HG02610 (cell line): ENCODE measurements at regions not wholly inside any gene's neighbourhood (a gene's known extent, or its start where the extent isn't known, plus 50 kb on each side); places are given as distances from the start of the nearest gene placed in this dataset.
"Not testable (repeated sequence)": the region's sequence is repeated elsewhere in the genome, so short reads cannot be mapped to it uniquely, and the experiment has no call there.

Experiments
- ATAC-seq: cut with Tn5 transposase; IDR thresholded peaks from one replicate; pipeline ENCODE4 v1.9.1; 2021; ENCODE audit warnings: mild to moderate bottlenecking, moderate library complexity; ENCODE audit not compliant: unreplicated experiment

DNA sequence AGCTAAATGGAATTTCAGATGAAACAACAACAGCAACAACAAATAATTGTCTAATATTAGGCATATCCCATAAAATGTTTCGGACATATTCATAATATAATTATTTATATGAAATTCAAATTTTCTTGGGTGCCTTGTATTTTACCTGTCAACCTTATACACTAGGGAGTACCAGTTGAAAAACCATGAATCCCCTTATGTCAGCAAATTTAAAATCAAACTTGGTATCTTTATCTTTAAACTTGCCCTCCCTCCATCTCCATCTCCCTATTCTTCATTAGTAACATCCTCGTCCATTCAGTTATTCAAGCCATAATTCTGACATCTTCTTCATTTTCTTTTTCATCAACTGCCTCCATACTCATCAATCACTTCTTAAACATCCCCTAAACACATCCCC, 974.5 kb upstream of the HS3ST1 start:
- no peak for ATAC-seq

DNA sequence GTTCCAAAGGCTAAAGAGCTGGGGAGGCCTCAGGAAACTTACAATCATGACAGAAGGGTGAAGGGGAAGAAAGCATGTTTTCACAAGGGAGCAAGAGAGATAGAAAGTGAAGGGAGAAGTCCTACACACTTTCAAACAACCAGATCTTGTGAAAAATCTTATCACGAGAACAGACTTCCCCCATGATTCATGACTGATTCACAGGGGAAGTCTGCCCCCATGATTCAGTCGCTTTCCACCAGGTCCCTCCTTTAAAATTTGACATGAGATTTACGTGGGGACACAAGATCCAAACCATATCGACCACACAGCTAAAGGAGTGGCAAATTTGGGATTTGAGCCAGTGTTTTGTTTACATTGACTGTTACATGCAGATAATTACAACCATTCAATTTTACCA, 971.1 kb upstream of the HS3ST1 start:
- ATAC-seq: no peak

DNA sequence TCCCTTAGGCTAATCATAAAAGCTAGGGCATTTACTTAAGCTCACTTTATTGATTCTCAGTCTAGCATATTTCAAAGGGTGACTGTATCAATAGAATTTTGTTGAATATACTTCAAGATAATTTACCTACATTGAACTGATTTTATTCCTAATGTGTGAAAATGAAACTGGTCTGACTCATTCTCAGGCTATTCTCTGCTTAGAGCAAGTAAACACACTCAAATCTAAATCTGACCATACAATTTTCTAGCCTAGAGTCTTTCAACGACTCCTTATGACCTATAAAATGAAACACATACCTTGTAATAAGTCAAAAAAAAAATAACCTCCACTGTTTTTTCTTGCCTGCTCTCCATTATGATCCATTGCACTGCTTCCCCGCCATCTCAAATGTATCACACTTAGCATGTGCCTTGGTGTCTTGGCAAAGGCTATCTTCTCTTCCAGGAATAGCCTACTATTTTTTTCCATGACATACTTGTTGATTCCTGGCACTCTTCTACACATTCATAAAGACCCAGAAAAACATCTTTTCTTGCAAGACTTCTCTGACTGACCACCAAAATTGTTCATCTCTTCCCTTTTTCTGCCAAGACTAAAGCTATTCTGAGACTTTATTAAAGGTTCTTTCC, 965.1 kb upstream of the HS3ST1 start:
- ATAC-seq: no peak

DNA sequence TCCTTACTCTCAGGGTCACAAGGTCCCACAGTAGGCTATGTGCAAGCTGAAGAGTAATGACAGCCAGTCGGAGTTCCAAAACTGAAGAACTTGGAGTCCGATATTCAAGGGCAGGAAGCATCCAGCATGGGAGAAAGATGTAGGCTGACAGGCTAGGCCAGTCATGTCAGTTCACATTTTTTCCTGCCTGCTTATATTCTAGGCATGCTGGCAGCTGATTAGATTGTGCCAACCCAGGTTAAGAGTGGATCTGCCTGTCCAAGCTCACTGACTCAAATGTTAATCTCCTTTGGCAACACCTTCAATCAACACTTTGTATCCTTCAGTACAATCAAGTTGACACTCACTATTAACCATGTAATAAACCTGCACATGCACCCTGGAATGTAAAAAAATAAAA, 960.9 kb upstream of the HS3ST1 start:
- ATAC-seq: no peak

DNA sequence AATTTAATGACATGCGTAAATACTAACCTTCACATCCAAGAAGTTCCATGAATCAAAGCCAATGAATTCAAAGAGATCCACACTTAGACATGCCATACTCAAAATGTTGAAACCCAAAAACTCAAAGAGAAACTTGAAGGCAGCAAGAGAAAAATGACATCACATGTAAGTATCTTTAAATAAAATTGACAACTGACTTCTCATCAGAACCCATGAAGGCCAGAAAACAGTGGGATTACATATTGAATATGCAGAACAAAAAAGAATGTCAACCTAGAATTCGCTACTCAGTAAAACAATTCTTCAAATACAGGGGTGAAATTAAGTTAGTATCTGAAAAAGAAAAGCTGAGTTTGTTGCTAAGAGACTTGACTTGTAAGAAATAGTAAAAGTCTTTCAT, 953.9 kb upstream of the HS3ST1 start:
- ATAC-seq: no peak

DNA sequence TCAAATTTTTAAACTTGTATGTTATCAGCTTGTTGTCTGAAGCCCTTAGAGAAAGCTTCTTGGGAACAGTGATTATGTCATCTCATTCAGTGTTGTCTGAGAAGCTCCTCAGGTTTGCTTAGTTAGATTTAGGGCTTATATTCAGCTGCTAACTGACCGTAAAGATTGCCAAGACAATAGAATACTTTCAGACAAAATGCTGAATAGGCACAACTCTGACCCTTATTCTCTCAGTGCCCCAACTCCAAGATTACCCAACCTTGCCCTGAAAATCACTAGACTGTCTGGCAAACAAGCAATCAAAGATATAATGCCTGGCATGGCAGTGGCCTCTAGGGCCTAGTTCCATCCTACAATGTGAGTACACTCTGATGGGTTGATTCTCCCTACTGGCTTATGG, 950.5 kb upstream of the HS3ST1 start:
- ATAC-seq: no peak

DNA sequence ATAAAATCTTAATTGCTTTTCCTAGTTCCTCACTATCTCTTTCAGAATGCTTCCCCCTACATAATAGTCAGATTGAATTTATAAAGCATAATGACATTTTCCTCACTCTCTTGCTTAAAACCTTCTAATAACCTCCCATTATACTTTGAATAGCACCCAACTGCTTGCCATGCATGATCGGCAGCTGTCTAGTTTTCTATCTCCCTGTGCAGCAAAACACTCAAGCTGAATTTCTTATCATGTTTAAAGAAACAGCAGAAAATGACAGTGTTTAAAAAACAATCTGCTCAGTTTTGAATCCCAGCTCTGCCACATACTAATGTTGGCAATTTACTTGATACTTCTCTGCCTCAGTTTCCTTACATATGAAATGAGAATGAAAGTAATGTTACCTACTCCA, 947.1 kb upstream of the HS3ST1 start:
- ATAC-seq: no peak

DNA sequence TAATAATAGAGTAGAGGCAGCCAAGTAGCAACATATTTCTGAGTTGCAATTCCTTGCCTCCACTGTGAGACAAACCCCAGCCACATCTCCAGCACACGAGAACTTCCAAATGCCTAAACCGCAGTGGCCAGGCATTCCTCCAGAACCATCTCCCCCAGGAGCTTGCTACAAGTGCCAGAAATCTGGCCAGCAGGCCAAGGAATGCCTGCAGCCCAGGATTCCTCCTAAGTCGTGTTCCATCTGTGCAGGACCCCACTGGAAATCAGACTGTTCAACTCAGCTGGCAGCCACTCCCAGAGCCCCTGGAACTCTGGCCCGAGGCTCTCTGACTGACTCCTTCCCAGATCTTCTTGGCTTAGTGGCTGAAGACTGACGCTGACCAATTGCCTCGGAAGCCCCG, 937.2 kb upstream of the HS3ST1 start:
- not testable (repeated sequence) for ATAC-seq

DNA sequence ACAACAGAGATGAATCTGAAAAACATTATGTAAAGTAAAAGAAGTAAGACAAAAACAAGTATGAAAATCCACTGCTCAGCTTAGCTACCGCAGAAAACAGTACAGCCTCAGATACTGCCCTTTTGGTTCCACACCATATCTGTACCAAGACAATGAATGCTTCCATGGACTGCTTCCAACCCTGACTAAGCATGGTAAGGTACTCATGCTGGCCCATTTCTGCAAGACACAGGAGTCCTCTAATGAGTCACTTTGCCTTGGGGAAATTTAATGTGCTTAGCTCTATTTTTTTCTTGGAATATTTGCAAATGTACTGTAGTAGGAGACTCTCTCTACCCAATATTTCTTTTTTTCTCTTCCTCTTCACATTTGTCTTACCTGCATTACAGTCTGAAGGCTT, 931.7 kb upstream of the HS3ST1 start:
- ATAC-seq: no peak

DNA sequence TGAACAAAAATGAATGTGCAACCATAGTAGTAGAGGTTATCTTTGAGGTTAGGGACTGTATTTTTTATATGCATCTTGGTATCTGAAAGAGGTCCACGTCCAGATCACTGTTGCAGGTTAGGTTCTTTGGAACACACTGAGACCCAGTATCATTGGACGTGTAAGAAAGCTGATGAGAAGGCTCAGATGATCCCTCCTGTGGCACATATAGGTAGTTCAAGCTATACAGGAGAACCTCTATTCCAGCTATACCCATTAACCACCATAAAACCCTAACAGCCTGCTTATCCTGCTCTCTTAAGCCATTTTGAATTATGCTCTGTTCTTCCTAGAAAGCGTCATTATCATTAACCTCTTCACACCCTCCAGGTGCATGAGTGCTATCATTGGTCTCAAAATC, 930.7 kb upstream of the HS3ST1 start:
- ATAC-seq: no peak

DNA sequence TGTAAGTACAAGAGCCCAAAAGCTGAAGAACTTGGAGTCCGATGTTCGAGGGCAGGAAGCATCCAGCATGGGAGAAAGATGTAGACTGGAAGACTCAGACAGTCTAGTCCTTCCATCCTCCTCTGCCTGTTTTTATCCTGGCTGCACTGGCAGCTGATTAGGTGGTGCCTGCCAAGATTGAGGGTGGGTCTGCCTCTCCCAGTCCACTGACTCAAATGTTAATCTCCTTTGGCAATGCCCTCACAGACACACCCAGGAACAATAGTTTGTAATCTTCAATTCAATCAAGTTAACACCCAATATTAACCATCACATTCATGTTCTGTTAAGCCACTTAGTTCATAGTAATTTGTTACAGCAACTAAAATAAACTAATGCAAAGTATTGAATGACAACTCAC, 904.4 kb upstream of the HS3ST1 start:
- ATAC-seq: not testable (repeated sequence)

DNA sequence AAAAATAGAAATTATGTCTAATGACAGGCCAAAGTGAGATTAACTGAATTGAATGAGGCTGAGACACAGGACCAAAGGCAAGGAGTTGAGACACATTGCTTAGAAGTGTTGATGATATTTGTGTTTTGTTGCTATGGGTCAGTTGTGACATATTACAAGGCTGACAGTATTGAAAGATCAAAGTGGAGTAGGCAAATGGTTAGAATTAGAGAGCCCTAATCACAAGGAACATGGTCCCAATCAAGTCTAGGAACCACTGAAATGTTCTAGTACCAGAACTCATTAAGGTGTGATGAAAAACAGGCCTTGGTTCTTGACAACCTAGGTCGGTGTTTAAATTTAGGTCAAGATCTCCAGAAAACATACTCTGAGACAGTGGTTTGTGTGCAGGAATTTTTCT, 896.3 kb upstream of the HS3ST1 start:
- no peak for ATAC-seq

DNA sequence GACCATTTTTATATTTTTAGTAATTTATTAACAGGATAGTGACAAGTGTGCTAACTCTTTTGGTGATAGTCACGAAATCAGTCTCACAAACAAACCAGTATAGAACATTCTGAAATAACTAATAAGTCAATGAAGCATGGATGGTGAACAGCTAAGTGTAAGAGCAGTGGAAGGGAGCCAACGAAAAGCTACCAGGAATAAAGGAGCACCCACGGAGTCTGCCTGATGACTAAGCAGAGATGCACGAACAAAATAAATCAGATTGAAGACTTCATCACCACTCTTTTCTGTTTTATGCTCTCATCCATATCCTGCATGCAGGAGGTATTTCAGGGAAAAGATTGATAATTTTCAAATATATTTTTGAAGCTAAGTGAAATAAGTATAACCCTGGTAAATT, 891.1 kb upstream of the HS3ST1 start:
- no peak for ATAC-seq

DNA sequence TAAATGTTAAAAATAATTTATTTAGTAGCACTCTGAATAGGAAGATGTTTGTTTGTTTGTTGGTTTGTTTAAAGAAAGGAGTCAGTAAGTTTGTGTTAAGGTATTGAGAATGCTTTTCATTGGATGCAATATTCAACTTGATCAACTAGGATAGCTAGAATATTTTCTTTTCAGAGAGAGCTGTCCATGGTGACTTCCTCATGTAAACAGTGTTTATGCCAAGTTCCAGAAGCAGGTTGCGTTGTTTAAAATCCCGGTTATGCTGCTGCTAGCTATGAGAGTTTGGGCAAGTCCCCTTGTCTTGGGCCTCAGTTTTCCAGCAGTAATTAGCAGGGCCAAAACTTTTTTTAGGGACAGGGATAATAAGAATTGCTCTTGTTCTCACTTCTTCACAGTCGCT, 876.2 kb upstream of the HS3ST1 start:
- ATAC-seq: no peak

DNA sequence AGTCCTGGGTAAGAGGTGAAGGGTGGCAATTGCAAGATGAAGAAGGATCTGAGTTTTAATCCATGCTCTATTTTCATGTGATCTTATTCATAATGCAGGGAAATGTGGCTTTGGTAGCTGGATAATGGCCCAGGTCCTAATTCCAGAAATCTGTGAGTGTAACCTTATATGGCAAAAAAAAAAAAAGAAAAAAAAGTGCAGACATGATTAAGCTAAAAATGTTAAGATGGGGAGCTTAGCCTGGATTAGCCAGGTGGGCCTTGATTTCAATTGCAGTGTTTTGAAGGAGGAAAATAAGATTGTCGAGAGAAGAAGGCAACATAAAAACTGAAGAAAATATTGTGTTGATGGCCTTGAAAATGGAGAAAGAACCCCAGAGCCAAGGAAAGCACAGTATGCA, 867.7 kb upstream of the HS3ST1 start:
- no peak for ATAC-seq

DNA sequence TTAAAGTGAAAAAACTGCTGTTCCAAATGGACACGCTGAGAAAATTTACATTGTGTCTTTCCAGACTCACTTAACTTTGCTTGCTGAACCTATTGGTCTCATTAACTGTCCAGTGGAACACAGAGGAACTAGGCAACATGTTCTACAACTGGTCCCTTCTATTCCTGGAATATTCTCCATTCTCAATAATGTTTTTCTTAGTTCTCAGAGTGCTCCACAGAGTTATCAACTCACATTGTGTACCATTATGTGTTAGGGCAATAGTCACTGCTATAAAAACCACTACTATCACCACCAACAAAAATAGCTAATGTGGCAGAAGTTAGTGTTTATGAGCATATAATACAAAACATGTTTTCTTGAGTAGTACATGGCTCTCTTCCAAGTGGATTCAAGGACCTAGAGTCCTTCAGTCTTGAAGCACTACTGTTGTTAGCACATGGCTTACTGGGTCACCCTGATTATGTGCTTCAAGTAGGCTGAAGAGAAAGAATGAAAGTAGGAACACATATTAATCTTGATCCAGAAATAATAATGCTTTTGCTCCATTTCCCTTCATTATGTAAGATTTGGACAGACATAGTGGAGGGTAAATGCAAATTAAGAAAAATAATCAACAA, 865.3 kb upstream of the HS3ST1 start:
- ATAC-seq: no peak

DNA sequence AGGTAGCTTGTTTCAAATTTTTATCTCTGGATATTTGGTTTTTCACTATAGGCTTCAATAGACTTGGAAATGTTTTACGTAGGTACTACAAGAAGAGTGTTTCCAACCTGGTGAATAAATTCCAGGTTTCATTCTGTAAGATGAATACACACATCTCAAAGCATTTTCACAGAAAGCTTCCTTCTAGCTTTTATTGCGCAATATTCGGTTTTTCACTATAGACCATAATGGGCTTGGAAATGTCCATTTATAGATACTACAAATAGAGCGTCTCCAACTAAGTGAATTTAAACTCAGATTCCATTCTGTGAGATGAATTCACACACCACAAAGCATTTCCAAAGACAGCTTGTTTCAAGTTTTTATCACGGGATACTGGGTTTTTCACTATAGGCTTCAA, 857.7 kb upstream of the HS3ST1 start:
- no peak for ATAC-seq

DNA sequence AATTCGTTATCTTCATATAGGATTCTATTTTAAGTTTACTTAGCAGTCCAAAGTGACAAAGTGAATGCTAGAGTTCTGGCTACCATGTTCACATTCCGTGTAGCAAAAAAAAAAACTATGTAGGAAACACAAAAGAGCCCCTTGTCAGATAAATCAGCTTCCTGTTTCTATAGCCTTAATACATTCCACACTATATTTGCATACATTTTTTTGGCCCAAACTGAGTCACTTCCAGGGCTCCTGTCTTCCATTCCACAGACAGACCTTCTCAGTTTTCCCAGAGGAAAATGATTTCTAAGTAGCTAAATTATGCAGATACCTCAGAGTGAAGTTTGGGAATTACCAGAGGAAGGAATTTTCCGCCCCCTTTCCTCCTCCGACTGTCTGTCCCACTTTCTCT, 841.9 kb upstream of the HS3ST1 start:
- no peak for ATAC-seq

DNA sequence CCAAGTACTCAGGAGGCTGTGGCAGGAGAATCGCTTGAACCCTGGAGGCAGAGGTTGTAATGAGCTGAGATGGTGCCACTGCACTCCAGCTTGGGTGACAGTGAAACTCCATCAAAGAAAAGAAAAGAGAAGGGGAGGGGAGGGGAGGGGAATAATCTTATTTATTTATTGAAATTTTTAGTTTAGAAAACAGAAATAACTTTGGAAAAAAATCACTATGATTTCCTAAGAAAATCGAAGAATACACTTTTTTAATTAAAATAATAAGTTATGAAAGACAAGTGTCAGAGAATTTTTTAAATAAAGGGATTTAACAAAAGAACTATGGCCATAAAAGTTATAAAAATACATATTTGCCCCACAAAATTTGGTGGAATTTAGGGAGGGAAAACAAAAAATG, 836.9 kb upstream of the HS3ST1 start:
- ATAC-seq: no peak

DNA sequence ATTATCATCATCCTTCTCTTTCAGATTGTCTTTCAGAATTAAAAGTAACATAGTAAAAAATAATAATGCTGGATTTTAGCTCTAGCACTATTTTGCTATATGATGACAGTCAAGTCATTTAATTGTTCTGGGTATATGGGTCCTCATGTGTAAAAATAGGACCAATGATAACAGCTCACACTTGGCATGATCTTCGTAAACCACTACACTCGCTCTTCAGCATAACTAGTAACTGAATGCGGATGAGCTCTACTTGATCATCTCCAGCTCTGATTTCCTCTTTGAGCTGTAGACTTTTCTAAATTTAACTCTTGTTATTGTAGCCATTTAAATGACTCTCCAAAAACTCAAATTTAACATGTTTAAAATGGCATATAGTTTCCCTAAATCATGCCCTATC, 831.8 kb upstream of the HS3ST1 start:
- no peak for ATAC-seq

DNA sequence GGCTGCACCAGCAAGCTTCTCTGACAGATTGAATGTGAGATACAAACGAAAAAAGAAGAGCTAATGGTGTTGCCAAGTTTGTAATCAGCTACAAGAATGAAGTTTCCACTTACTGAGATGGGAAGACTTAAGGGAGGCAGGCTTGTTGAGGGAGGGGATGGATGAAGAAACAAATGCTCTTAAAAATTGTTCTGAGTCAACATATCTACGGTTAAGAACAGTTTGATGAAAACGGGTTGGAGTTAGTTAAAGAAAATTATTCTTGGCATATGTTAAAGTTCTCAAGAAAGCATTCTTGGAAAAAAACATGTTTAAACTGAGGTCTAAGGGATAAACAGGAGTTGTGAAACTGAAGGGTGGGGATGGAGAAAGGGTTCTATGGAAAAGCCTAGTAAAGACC, 816.3 kb upstream of the HS3ST1 start:
- no peak for ATAC-seq

DNA sequence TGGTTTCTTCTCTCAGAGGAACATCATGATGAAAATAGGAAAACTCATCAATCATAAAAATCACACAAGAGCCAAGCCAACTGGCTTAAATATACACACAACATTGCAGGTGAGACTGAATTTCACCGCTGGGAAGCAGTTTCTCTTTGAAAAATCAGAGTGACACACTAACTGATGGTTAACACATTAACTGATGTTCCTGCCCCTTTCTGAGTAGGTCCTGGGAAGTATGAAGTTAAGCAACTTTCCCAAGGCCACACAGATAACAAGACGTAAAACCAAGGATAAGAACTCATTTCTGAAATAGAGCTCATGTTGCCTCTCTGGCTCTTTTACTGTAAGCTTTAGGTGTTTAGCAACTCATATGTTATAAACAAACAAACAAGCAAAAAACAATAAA, 813.7 kb upstream of the HS3ST1 start:
- ATAC-seq: no peak
